ENCODE measurements at regions not wholly inside any gene's neighbourhood (a gene's known extent, or its start where the extent isn't known, plus 50 kb on each side); places are given as distances from the start of the nearest gene placed in this dataset.

GRCh38 chr6:104332364-104332763 lies 527.4 kb downstream of the HACE1 start:
- Histone ChIP-seq H3K36me3 (replicated peaks in 1 of 2; ENCODE audit: control insufficient read depth in 1 of 2, insufficient read depth in 2 of 2, low read length in 2 of 2) (no peaks in the 10 kb centered on the region), H3K9me3 (ENCODE audit: low read length) (no peaks in the 10 kb centered on the region), H3K4me2 (ENCODE audit: low read depth, low read length) (no peak overlapping the region), H3K27ac (ENCODE audit: extremely low read length, insufficient read depth, low read length) (no peak overlapping the region), H4K20me1 (ENCODE audit: insufficient read depth, low read length) (no peaks in the 10 kb centered on the region), H2AFZ (ENCODE audit: low read length) (no peak overlapping the region), H3K79me2 (ENCODE audit: insufficient read depth, low read length) (no peaks in the 10 kb centered on the region), H3K9ac (ENCODE audit: insufficient read depth, low read depth, low read length) (no peak overlapping the region), H3K4me3 (replicated peaks in 1 of 3; ENCODE audit: insufficient read depth in 1 of 3, low read depth in 2 of 3, low read length in 3 of 3) (no peak overlapping the region), H3K27me3 (ENCODE audit: control insufficient read depth in 1 of 2, insufficient read depth in 2 of 2, low read length in 2 of 2) (no peaks in the 10 kb centered on the region), H3K4me1 (ENCODE audit: insufficient read depth, low read length) (no peaks in the 10 kb centered on the region)
- no TSS peak for BruUV-seq (replicated peaks)
- no peak for ATAC-seq
- TF ChIP-seq LCORL (IDR thresholded peaks at IDR 0.05), result no peak
- TF ChIP-seq LCORL (CRISPR knock-in tag; IDR thresholded peaks at IDR 0.05), result no peak
- no peak for DNase-seq (ENCODE audit: low spot score)
- in situ Hi-C loops (cut with HindIII; ENCODE audit: extremely low pct_ligation_motif_present, low pct_unique_long_range_greater_than_20kb), result no loop called here
- FAIRE-seq, result no peak
- under 1% methylated on average over 4 of the region's 4 CpGs for WGBS (ENCODE audit: low lambda C conversion rate)
- intact Hi-C loops (cut with micrococcal nuclease; ENCODE audit: unreplicated experiment), result no loop called here
- POLR2A ChIA-PET, result no interaction called here
- CTCF ChIA-PET (ENCODE audit: low intra/inter-chr PET ratio, low total read pairs), result no interaction called here

DNA sequence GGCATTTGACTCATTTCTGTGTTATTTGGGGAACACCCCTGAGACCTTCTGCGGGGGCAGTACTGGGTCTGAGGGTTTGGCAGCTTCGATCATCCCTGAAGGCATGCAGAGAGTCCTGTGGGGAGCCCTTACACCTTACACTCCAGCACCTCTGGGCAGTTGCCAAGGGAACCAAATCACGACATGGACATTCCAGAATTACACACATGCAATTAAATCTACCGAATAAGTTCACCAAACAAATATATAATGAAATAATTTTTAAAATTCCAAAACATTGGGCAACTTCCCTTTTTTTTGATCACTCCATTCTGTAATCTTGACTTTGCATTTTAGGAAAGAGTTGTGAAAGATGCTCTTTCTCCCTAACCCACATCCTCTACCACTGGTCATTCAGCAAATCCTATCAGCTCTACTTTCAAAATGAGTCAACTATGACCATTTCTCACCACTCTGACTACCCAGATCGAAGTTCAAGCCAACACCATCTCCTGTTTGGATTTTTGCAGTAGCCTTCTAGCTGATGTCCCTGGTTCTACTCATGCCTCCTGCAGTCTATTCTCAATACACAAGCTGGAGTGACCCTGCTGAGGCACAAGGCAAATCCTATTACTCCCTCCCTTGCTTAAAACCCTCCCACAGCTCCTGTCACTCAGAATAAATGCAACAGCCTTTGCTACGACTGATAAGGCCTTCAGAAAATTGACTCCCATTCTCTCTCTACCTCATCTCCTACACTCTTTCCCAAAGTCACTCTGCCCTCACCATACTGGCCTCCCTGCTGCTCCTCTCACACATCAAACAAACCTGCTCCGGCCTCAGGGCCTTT lies 533.3 kb downstream of the HACE1 start:
- WGBS (ENCODE audit: low lambda C conversion rate), result 27% methylated on average over 7 of the region's 7 CpGs
- in situ Hi-C loops (cut with HindIII; ENCODE audit: extremely low pct_ligation_motif_present, low pct_unique_long_range_greater_than_20kb) (no loop called here), intact Hi-C loops (cut with micrococcal nuclease; ENCODE audit: unreplicated experiment) (loop anchor here (5.0 kb wide), 1 partner anchor 324 kb away; no protein-coding TSS in a partner anchor)
- no TSS peak for BruUV-seq (replicated peaks)
- no peaks in the 10 kb centered on the region for H4K20me1 ChIP-seq (ENCODE audit: insufficient read depth, low read length)
- no peak overlapping the region for H3K4me3 ChIP-seq (replicated peaks in 1 of 3; ENCODE audit: insufficient read depth in 1 of 3, low read depth in 2 of 3, low read length in 3 of 3)
- H3K27me3 ChIP-seq (ENCODE audit: control insufficient read depth in 1 of 2, insufficient read depth in 2 of 2, low read length in 2 of 2), result no peaks in the 10 kb centered on the region
- H3K9me3 ChIP-seq (ENCODE audit: low read length), result no peaks in the 10 kb centered on the region
- ATAC-seq (no peak), DNase-seq (ENCODE audit: low spot score) (no peak), FAIRE-seq (no peak)
- no peaks in the 10 kb centered on the region for H3K4me1 ChIP-seq (ENCODE audit: insufficient read depth, low read length)
- no peak overlapping the region for H3K9ac ChIP-seq (ENCODE audit: insufficient read depth, low read depth, low read length)
- no peak overlapping the region for H3K4me2 ChIP-seq (ENCODE audit: low read depth, low read length)
- H2AFZ ChIP-seq (ENCODE audit: low read length), result no peak overlapping the region
- CTCF ChIA-PET (ENCODE audit: low intra/inter-chr PET ratio, low total read pairs), result no interaction called here
- no peaks in the 10 kb centered on the region for H3K79me2 ChIP-seq (ENCODE audit: insufficient read depth, low read length)
- POLR2A ChIA-PET, result no interaction called here
- no peak overlapping the region for H3K27ac ChIP-seq (ENCODE audit: extremely low read length, insufficient read depth, low read length)
- no peaks in the 10 kb centered on the region for H3K36me3 ChIP-seq (replicated peaks in 1 of 2; ENCODE audit: control insufficient read depth in 1 of 2, insufficient read depth in 2 of 2, low read length in 2 of 2)
- TF ChIP-seq CREB1 (IDR thresholded peaks at IDR 0.05) (no peak), CREB1 (CRISPR knock-in tag; IDR thresholded peaks at IDR 0.05) (no peak), ZNF564 (CRISPR knock-in tag; IDR thresholded peaks at IDR 0.05) (no peak), MAFG (CRISPR knock-in tag; IDR thresholded peaks at IDR 0.05) (no peak), MAFK (conservative IDR thresholded peaks at IDR 0.05 in 1 of 2, IDR thresholded peaks at IDR 0.05 in 1 of 2; ENCODE audit: low read length in 2 of 2) (no peak), RFXAP (CRISPR knock-in tag; IDR thresholded peaks at IDR 0.05; ENCODE audit: borderline replicate concordance) (no peak), NONO (IDR thresholded peaks at IDR 0.05) (no peak), NONO (CRISPR knock-in tag; conservative IDR thresholded peaks at IDR 0.05) (no peak)
- TF ChIP-seq, protein P1, sequence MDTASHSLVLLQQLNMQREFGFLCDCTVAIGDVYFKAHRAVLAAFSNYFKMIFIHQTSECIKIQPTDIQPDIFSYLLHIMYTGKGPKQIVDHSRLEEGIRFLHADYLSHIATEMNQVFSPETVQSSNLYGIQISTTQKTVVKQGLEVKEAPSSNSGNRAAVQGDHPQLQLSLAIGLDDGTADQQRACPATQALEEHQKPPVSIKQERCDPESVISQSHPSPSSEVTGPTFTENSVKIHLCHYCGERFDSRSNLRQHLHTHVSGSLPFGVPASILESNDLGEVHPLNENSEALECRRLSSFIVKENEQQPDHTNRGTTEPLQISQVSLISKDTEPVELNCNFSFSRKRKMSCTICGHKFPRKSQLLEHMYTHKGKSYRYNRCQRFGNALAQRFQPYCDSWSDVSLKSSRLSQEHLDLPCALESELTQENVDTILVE (CRISPR knock-in tag; IDR thresholded peaks at IDR 0.05), result no peak
- TF ChIP-seq, protein P2, sequence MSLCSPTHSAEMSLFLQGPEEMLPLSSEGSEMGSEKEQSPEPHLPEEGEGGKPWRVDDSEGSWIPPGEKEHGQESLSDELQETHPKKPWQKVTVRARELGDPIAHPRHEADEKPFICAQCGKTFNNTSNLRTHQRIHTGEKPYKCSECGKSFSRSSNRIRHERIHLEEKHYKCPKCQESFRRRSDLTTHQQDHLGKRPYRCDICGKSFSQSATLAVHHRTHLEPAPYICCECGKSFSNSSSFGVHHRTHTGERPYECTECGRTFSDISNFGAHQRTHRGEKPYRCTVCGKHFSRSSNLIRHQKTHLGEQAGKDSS (CRISPR knock-in tag; IDR thresholded peaks at IDR 0.05; ENCODE audit: borderline replicate concordance, low read depth), result no peak

Measured in HepG2 (cell line).